Motor neuron (in vitro differentiated cells): ENCODE measurements at regions not wholly inside any gene's neighbourhood (a gene's known extent, or its start where the extent isn't known, plus 50 kb on each side); places are given as distances from the start of the nearest gene placed in this dataset.
A peak's percentile ranks its signal among the peaks of the same experiment; 100 is the strongest.

Experiments
- ATAC-seq, 8 experiments: fragments of 200-7000 bp; cut with Tn5 transposase; replicated peaks in 6 of 8; 2 replicates each; pipeline ENCODE4 v1.8.0; 2021; ENCODE audit warnings: mild to moderate bottlenecking in 8 of 8, moderate library complexity in 8 of 8
- H3K27ac ChIP-seq, 2 donors: fragments of 250-450 bp; sonication (Bioruptor Pico); 2 replicates each; pipeline ENCODE4 v1.9.0; 2021; ENCODE audit warnings: antibody characterized with exemption in 2 of 2, mild to moderate bottlenecking in 2 of 2, moderate library complexity in 1 of 2
- H3K4me1 ChIP-seq, 2 donors: fragments of 250-450 bp; sonication (Bioruptor Pico); replicated peaks in 1 of 2; 2 replicates each; pipeline ENCODE4 v1.6.1; 2021; ENCODE audit warnings: antibody characterized with exemption in 2 of 2, mild to moderate bottlenecking in 2 of 2, moderate library complexity in 1 of 2
- H3K4me3 ChIP-seq, 5 donors: fragments of 250-450 bp; sonication (Bioruptor Pico); 2 replicates each; pipeline ENCODE4 v1.9.0; 2021; ENCODE audit warnings: antibody characterized with exemption in 5 of 5, mild to moderate bottlenecking in 5 of 5, moderate library complexity in 4 of 5
- WGBS, 10 experiments: fragments of 450-650 bp; shearing (Covaris generic); methylation state at CpG; one replicate each; pipeline ENCODE4 v1.0.0; 2022; 5-methylcytosine and 5-hydroxymethylcytosine counted together
- in situ Hi-C, 9 experiments: fragments of 400-800 bp; cut with MboI; loops; one replicate each; pipeline ENCODE4 v1.15.0; 2021; ENCODE audit warnings: low sequenced_read_pairs in 9 of 9, low pct_unique_long_range_greater_than_20kb in 2 of 9; ENCODE audit not compliant: unreplicated experiment in 9 of 9

GRCh38 chr10:120989996-120990598 is 138.9 kb downstream of the WDR11 start:
- Histone ChIP-seq H3K4me1 (no peaks in the 10 kb centered on the region), H3K4me3 (no peak overlapping the region), H3K27ac (no peak overlapping the region)
- WGBS, 10 experiments, result 0 to 73% (median 7%) methylated on average over 1 to 4 of the region's 10 CpGs; no CpG with 5 or more reads in 3 of the 10 experiments
- peak in 4 of 8 experiments; percentile 27 to 84 (median 50) for ATAC-seq
- in situ Hi-C loops, result no loop called here

DNA sequence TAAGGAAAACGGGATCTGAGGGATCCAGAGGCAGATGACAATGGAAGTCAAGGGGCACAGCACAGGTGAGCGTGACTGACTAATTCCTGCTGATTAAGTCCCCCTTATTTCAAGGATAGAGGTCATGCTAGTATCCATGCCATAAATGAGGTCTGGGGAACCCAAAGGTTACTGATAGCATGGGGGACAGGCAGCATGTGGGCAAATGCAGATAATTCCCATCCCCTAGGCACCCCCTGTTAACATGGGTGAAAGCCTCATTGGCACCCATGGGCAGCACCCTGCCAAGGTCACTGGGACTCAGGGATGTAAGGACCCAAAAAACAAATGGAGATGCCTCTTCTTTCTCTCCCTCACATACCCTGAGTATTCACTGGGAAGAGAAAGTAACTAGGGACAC is 139.7 kb downstream of the WDR11 start:
- no peaks in the 10 kb centered on the region for H3K4me1 ChIP-seq
- no peak overlapping the region for H3K27ac ChIP-seq
- no peak for ATAC-seq
- in situ Hi-C loops, result no loop called here
- H3K4me3 ChIP-seq, result no peak overlapping the region
- 26 to 100% (median 60%) methylated on average over 1 to 2 of the region's 2 CpGs; no CpG with 5 or more reads in 6 of the 10 experiments for WGBS, 10 experiments

DNA sequence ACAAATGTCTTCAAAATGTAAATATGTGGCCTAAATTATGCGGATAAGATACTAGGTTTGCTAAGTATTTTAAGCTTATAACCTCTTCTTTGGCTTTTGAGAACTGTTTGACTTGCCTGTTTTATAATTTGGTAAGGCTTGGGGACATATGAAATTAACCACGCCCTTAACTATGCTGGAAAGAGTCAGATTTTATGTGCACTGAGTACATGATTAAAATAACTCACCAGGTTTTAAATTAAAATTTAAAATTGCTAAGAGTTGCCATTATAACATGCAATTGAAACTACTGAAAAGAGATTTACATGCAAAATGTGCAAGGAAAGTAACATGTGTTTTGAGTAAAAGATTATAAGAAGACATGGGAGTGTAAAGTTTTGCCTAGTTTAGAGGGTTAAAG is 141.9 kb downstream of the WDR11 start:
- 0 to 100% (median 82%) methylated on average over 1 to 2 of the region's 2 CpGs for WGBS, 10 experiments

GRCh38 chr10:120995768-120996167 is 144.6 kb downstream of the WDR11 start:
- ATAC-seq, result no peak
- peaks cover 0 to 3% of the 10 kb centered on the region in 2 donors for H3K4me1 ChIP-seq
- no peak overlapping the region for H3K4me3 ChIP-seq
- in situ Hi-C loops, result no loop called here
- 0 to 100% (median 48%) methylated on average over 1 to 3 of the region's 4 CpGs; no CpG with 5 or more reads in 4 of the 10 experiments for WGBS, 10 experiments
- H3K27ac ChIP-seq, result no peak overlapping the region

More for the DNA sequence above, 141.9 kb downstream of the WDR11 start:
- ATAC-seq, result peak in 3 of 8 experiments; percentile 40 to 67 (median 65)
- Histone ChIP-seq H3K4me3 (no peak overlapping the region), H3K27ac (no peak overlapping the region), H3K4me1 (peaks cover 0 to 3% of the 10 kb centered on the region in 2 donors)
- in situ Hi-C loops, result no loop called here

DNA sequence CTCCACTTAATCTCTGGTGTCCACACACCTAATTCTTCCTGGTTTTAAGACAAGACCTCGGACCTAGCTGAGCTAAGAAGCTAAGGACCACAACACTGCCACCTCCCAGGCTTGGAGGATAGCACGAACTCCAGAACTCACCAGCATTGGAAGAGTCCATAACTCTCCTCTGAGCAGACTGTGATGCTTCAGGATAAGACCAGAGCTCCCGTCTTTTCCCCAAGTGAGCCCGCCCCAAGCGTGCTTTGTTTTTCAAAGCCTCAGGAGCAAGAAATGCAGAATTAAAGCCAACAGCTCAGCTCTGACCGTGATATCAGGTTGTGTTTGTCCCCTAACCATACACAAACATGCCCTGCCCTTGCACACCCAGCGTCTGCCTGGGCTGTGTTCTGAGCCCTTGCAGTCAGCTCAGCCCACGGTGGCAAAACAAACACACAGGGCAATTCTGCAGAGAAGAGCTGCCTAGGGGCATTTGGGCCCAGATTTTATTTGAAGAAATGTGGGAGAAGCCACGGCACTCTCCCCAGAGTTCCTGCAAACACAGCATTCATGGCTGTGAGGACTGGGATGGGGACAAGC is 145.4 kb downstream of the WDR11 start:
- in situ Hi-C loops, result no loop called here
- ATAC-seq, result peak in 2 of 8 experiments; percentile 10 to 54
- peaks cover 0 to 3% of the 10 kb centered on the region in 2 donors for H3K4me1 ChIP-seq
- no peak overlapping the region for H3K4me3 ChIP-seq
- WGBS, 10 experiments, result 14 to 100% (median 86%) methylated on average over 1 to 6 of the region's 9 CpGs; no CpG with 5 or more reads in 4 of the 10 experiments
- H3K27ac ChIP-seq, result no peak overlapping the region

DNA sequence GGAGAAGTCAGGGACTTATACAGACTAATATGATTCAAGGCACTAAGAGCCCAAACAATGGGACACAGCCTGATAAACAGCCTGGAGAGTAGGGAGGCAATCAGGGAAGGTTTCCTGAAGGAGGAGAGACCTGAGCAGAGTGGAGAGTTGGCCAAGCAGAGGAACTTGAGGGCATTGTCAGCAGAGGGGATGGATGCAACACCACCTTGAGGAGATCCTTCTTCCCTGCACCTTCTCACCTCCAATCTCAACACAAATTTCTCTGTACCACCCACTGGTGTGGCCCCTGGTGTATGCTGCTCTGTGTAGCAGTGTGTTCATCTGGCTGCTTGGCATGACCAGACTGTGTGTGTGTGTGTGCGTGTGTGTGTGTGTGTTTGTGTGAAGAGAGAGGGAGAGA is 146.2 kb downstream of the WDR11 start:
- Histone ChIP-seq H3K4me1 (peaks cover 0 to 3% of the 10 kb centered on the region in 2 donors), H3K4me3 (no peak overlapping the region), H3K27ac (no peak overlapping the region)
- in situ Hi-C loops, result no loop called here
- ATAC-seq, result peak in 1 of 8 experiments; percentile 15
- WGBS, 10 experiments, result 33 to 88% methylated on average over 1 of the region's 1 CpG; no CpG with 5 or more reads in 8 of the 10 experiments

DNA sequence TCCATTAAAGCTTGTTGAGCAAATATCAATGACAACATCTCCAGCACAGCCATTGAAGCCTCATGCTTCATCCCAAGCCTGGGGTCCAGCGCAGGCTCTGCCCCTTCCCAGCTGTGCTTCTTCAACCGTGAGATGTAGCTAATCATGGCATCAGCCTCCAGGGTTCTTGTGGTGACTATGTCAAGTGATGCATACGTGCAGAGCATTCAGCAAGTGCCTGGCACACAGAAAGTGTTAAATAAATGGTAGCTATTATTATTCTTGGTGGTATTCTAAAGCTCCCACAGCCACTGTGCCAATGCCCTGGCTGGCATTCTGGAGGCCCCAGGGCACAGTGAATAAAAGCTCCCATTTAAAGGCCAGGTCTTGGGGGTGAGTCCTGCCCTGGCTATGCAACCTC is 146.6 kb downstream of the WDR11 start:
- no peak overlapping the region for H3K4me3 ChIP-seq
- peak in 2 of 8 experiments; percentile 45 to 50 for ATAC-seq
- no peak overlapping the region for H3K27ac ChIP-seq
- WGBS, 10 experiments, result 60% methylated on average over 3 of the region's 3 CpGs; no CpG with 5 or more reads in 8 of the 10 experiments
- peaks cover 0 to 3% of the 10 kb centered on the region in 2 donors for H3K4me1 ChIP-seq
- in situ Hi-C loops, result no loop called here

DNA sequence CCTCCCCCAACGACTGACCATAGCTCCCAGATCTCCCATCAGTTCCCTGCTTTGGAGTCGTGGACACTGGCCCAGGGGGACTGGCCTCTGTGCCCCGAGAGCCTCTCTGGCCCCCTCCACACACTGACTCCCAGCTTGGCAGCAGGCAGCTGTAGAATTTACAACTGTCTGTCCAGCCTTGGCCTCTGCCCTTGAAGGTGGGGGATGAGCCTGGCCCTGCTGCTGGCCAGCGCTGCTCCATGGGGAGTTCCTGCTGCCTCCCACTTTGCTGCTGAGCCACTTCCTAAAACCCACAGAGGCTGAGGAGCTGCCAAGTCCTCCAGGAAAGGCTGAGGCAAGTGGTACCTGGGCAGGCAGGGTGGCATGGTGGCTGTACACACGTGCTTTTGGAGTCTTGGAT is 147.1 kb downstream of the WDR11 start:
- WGBS, 10 experiments, result 13 to 83% (median 60%) methylated on average over 1 of the region's 5 CpGs; no CpG with 5 or more reads in 7 of the 10 experiments
- in situ Hi-C loops, result no loop called here
- Histone ChIP-seq H3K4me1 (peaks cover 0 to 3% of the 10 kb centered on the region in 2 donors), H3K4me3 (no peak overlapping the region), H3K27ac (no peak overlapping the region)
- ATAC-seq, result no peak

GRCh38 chr10:120998782-120999285 is 147.7 kb downstream of the WDR11 start:
- in situ Hi-C loops, result no loop called here
- WGBS, 10 experiments, result 4 to 100% (median 100%) methylated on average over 1 to 5 of the region's 6 CpGs; no CpG with 5 or more reads in 4 of the 10 experiments

DNA sequence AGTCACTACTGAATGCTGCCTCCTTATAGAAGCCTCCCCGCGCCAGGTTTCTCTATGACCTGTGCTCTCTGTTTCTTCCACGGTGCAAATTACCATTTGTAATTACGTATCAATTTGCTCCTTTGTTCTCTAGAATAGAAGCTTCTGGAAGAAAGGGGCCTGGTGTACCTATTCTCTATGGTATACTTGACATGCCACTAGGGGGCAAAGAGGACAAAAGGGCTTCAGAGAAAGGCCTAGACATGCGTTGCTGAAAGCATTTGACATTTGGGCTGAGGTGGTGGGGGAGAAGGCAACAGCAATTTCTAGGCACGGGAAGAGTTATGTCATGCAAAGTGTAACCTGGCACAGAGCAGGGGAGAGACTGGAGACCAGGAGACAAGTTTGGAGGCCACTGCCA is 148.7 kb downstream of the WDR11 start:
- ATAC-seq, result no peak

More at GRCh38 chr10:120998782-120999285, 147.7 kb downstream of the WDR11 start:
- no peak for ATAC-seq
- Histone ChIP-seq H3K4me1 (peaks cover 0 to 3% of the 10 kb centered on the region in 2 donors), H3K4me3 (no peak overlapping the region), H3K27ac (no peak overlapping the region)

GRCh38 chr10:121002586-121003205 is 151.5 kb downstream of the WDR11 start:
- ATAC-seq, result no peak
- 5 to 86% (median 74%) methylated on average over 2 to 4 of the region's 6 CpGs for WGBS, 10 experiments
- Histone ChIP-seq H3K27ac (no peak overlapping the region), H3K4me1 (peaks cover 0 to under 1% of the 10 kb centered on the region in 2 donors), H3K4me3 (no peak overlapping the region)
- in situ Hi-C loops, result no loop called here

More for the DNA sequence above, 148.7 kb downstream of the WDR11 start:
- Histone ChIP-seq H3K4me3 (no peak overlapping the region), H3K4me1 (peaks cover 0 to 3% of the 10 kb centered on the region in 2 donors), H3K27ac (no peak overlapping the region)
- in situ Hi-C loops, result no loop called here
- WGBS, 10 experiments, result 25 to 88% (median 63%) methylated on average over 1 to 6 of the region's 6 CpGs; no CpG with 5 or more reads in 2 of the 10 experiments

GRCh38 chr10:121005948-121006587 is 154.9 kb downstream of the WDR11 start:
- ATAC-seq, result no peak
- no peak overlapping the region for H3K4me3 ChIP-seq
- WGBS, 10 experiments, result 17 to 100% (median 77%) methylated on average over 2 to 5 of the region's 5 CpGs
- in situ Hi-C loops, result no loop called here
- no peaks in the 10 kb centered on the region for H3K4me1 ChIP-seq
- no peak overlapping the region for H3K27ac ChIP-seq

GRCh38 chr10:121007264-121007663 is 156.1 kb downstream of the WDR11 start:
- no peaks in the 10 kb centered on the region for H3K4me1 ChIP-seq
- H3K4me3 ChIP-seq, result no peak overlapping the region
- peak in 3 of 8 experiments; percentile 17 to 91 (median 85) for ATAC-seq
- 0 to 100% (median 30%) methylated on average over 1 to 2 of the region's 2 CpGs; no CpG with 5 or more reads in 4 of the 10 experiments for WGBS, 10 experiments
- no peak overlapping the region for H3K27ac ChIP-seq
- in situ Hi-C loops, result no loop called here
